Esophagus squamous epithelium (tissue), 4 donors: ENCODE measurements at regions not wholly inside any gene's neighbourhood (a gene's known extent, or its start where the extent isn't known, plus 50 kb on each side); places are given as distances from the start of the nearest gene placed in this dataset.

Source experiments
- CTCF ChIP-seq, 6 experiments: fragments of 450-650 bp in 4 of 6; fragments of 200-600 bp in 2 of 6; sonication (generic) in 2 of 6; IDR thresholded peaks; one replicate each; pipeline ENCODE4 v1.5.1; 2016 to 2019; ENCODE audit warnings: antibody characterized with exemption in 6 of 6, mild to moderate bottlenecking in 4 of 6, moderate library complexity in 4 of 6
- POLR2A ChIP-seq, 4 donors: fragments of 450-650 bp; IDR thresholded peaks; one replicate each; pipeline ENCODE4 v1.6.1; 2017; ENCODE audit warnings: antibody characterized with exemption in 4 of 4, mild to moderate bottlenecking in 4 of 4, moderate library complexity in 3 of 4

GRCh38 chr1:13947658-13948057 lies 247.7 kb downstream of the PRDM2 start:
- TF ChIP-seq POLR2A (IDR thresholded peaks at IDR 0.05) (no peak), CTCF (IDR thresholded peaks at IDR 0.05) (no peak)
